GM19035 (cell line): ENCODE measurements at regions not wholly inside any gene's neighbourhood (a gene's known extent, or its start where the extent isn't known, plus 50 kb on each side); places are given as distances from the start of the nearest gene placed in this dataset.

Source experiments
- ATAC-seq: cut with Tn5 transposase; IDR thresholded peaks from one replicate; pipeline ENCODE4 v1.9.1; 2021; ENCODE audit not compliant: unreplicated experiment

- ATAC-seq = no peak
These were observed 508.9 kb upstream of the LRATD1 start for GRCh38 chr2:14123436-14124103.

GRCh38 chr2:14125624-14126293 is 506.8 kb upstream of the LRATD1 start:
- ATAC-seq = no peak

DNA sequence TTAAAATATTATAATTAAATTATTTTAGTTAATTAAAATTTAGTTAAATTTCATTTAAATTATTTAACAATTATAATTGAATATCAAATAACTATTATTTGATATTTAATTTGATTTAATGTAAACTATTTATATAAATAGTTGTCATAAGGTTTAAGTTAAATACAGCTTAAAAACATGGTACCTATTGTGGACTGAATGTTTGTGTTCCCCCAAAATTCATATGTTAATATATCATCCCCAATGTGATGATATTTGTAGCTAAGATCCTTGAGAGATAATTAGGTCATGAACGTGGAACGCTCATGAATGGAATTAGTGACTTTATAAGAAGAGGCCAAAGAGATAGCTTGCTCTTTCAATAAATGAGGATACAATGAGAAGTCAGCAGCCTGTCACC is 505.7 kb upstream of the LRATD1 start:
- no peak for ATAC-seq

DNA sequence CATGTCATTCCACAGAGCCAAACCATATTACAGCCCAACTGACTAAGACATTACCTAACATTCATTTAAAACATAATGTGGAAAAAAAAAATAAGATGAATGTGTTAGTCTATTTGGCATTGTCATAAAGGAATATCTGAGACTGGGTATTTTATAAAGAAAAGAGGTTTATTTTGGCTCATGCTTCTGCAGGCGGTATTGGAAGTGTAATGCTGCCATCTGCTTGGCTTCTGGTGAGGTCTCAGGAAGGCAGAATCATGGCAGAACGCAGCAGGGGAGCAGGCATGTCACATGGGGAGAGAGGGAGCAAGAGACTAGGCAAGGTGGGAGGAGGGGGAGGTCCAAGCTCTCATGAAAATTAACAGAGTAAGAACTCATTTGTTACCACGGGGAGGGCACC is 504.8 kb upstream of the LRATD1 start:
- ATAC-seq = no peak

DNA sequence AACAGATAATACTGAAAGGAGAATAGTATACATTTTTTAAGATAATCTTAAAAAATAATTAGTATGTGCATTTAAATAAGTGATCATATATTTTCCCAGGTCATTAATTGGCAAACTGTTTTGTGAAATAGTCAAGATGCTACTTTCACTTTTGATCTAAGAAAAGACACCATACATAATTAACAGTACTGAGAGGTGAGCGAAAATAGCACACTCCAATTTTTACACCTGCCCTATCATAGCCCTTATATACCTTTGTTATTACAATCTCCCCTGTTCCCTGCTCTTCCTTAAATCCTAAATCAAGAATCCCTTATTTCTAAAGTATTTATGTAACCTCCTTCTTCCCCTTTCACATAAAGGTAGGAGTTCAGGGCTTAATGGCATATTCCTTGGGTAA is 500.1 kb upstream of the LRATD1 start:
- no peak for ATAC-seq

DNA sequence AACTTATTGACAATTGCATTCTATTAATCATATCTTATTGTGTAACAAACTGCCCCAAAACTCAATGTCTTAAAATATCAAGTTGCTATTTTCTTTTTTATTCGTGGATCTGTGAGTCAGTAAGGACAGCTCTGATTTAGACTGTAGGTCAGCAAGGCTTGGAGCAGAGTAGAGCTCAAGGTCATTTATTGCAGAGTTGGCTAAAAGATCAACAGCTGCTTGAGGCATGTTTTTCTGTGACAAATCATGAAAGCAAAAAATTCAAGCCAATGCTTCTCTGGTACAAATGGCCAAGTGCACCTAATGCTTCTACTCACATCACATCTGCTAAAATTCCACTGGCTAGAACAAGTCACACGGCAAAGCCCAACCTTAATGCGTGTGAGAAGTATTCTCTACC is 497.7 kb upstream of the LRATD1 start:
- no peak for ATAC-seq

- ATAC-seq = no peak
These were observed 496.5 kb upstream of the LRATD1 start for GRCh38 chr2:14136030-14136429.

- no peak for ATAC-seq
These were observed 494.9 kb upstream of the LRATD1 start for GRCh38 chr2:14137643-14138042.

GRCh38 chr2:14140009-14140550 is 492.4 kb upstream of the LRATD1 start:
- no peak for ATAC-seq

DNA sequence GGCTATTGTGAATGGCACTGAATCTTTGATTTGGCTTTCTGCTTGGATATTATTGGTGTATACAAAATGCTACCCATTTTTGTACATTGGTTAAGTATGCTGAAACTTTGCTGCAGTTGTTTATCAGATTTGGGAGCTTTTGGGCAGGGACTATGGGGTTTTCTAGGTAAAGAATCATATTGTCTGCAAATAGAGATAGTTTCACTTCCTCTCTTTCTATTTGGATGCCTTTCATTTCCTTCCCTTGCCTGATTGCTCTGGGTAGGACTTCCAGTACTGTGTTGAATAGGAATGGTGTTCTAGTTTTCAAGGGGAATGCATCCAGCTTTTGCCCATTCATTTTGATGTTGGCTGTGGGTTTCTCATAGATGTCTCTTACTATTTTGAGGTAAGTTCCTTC is 489.1 kb upstream of the LRATD1 start:
- ATAC-seq = no peak

GRCh38 chr2:14148216-14148615 is 484.3 kb upstream of the LRATD1 start:
- ATAC-seq = no peak

- ATAC-seq = no peak
These were observed 474.7 kb upstream of the LRATD1 start for GRCh38 chr2:14157816-14158215.

- ATAC-seq = no peak
These were observed 452.2 kb upstream of the LRATD1 start for GRCh38 chr2:14180333-14180732.

- no peak for ATAC-seq
These were observed 450.1 kb upstream of the LRATD1 start for GRCh38 chr2:14182227-14182946.

- ATAC-seq = no peak
These were observed 446.6 kb upstream of the LRATD1 start for GRCh38 chr2:14185906-14186305.

- no peak for ATAC-seq
These were observed 444.1 kb upstream of the LRATD1 start for GRCh38 chr2:14188446-14188845.

DNA sequence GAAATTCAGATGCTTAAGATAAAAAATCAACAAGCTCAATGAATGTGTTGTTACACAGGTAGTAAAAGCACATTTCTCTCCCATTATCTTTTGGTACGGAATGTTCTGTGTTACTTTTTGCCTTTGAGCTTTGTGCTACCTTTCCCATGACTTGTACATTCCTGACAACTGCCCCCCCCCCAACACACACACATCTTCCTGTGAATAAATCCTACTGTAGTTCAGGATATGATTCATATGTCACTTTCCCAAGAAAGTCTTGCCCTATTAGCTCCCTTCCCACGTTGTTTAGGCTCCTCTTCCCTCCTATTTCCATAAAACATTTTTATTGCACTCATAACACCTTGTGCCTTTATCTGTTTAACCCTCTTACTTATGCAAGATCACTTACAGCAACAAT is 442.6 kb upstream of the LRATD1 start:
- no peak for ATAC-seq

GRCh38 chr2:14194233-14194632 is 438.3 kb upstream of the LRATD1 start:
- ATAC-seq = no peak

GRCh38 chr2:14197293-14197692 is 435.2 kb upstream of the LRATD1 start:
- ATAC-seq = no peak

DNA sequence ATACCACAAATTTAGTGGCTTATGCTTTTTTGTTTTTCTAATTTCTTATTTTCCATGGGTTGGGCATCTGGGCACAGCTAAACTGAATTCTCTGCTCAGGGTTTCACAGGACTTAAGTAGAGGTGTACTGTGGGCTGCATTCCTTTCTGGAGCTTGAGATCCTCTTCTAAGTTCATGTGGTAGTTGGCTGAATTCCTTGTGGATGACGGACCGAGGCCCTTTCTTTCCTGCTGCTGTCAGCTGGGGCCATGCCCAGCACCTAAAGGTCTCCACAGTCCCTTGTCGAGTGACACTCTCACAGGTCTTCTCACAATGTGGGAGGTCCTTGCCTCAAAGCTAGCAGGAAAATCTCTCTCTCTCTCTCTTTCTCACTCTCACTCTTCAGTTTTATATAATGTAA is 433.5 kb upstream of the LRATD1 start:
- no peak for ATAC-seq

DNA sequence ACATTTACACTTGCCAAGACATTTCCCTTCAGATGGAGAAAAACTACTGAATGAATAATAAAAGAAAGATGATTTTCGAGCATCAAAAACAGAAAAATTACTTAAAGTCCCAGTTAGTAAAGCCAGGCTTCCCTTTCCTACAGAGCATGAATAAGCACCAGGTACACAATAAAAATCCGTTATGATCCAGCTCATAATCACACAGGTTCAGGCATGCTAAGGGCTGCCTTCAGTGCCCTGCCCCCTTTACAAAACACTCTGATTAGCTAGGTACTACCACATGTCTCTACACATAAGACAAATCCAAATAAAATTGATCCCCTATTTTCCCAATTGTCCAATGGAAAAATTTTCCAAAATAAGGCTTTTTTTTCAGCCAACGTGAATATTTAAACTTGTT is 413.2 kb upstream of the LRATD1 start:
- ATAC-seq = no peak

DNA sequence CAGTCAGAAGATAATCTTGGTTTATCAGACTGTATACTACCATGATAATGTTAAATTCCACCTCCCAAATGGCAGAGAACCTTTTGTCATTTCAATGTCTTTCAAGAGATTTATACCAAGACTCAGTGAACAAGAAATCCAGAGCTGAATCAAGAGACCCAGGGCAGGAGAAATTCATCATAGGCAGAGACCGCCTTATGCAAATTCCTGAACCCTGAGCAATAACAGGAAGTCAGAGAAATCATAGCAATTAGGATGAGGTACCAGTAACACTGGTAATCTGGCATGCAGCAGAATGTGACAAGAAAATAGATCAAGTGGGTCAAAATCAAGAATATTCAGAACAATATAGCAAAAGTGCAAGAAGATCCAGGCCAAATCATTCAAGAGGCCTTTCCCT is 412.4 kb upstream of the LRATD1 start:
- no peak for ATAC-seq
